Coronary artery (tissue), 2 donors: ENCODE measurements at regions not wholly inside any gene's neighbourhood (a gene's known extent, or its start where the extent isn't known, plus 50 kb on each side); places are given as distances from the start of the nearest gene placed in this dataset.

ENCODE experiments used
- DNase-seq: peaks from one replicate; pipeline ENCODE4 v3.0.0-alpha.2; 2017; ENCODE audit warnings: low spot score
- H3K27ac ChIP-seq, 2 donors: fragments of 200-600 bp; sonication (generic); one replicate each; pipeline ENCODE4 v1.5.1; 2016 to 2019
- H3K4me3 ChIP-seq: fragments of 200-600 bp; sonication (generic); 2 replicates; pipeline ENCODE4 v1.5.1; 2016; ENCODE audit warnings: mild to moderate bottlenecking, moderate library complexity
- TF ChIP-seq, protein P1 (sequence below): fragments of 200-600 bp; sonication (generic); IDR thresholded peaks from one replicate; pipeline ENCODE4 v1.5.1; 2019; ENCODE audit warnings: antibody characterized with exemption

DNA sequence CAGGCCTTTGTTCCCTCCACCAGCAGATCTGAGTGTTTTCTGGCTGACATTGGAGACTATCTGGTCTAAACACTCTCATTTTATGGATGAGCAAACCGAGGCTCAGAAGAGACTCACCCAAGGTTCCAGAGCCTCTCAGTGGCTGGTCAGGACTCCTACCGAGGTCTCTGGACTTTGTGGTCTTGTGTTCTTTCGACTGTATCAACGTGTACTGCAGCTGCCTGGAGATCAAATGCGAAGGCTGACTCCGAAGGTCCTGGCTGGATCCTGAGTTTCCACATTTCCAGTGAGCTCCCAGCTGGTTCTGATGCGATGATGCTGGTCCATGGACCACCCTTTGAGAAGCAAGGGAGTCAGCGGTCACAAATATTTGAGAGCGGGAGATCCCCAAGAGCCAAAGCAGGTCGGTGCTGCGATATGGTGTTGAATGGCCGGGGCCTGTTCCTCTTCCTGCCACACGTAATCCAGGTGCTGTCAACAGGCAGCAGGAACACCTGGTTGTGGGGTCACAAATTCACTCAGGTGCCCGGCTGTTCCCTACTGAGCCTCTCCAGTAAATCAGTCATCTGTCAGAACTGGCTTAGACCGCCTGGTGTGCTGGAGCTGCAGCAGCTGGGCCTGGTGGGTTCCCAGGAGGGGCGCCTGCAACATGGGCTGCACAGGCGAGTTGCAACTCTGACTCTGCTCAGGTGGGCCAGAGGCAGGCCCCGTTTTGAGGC lies 94.8 kb upstream of the USP24 start:
- Histone ChIP-seq H3K4me3 (no peak overlapping the region), H3K27ac (no peak overlapping the region)
- DNase-seq: no peak
- TF ChIP-seq, protein P1, sequence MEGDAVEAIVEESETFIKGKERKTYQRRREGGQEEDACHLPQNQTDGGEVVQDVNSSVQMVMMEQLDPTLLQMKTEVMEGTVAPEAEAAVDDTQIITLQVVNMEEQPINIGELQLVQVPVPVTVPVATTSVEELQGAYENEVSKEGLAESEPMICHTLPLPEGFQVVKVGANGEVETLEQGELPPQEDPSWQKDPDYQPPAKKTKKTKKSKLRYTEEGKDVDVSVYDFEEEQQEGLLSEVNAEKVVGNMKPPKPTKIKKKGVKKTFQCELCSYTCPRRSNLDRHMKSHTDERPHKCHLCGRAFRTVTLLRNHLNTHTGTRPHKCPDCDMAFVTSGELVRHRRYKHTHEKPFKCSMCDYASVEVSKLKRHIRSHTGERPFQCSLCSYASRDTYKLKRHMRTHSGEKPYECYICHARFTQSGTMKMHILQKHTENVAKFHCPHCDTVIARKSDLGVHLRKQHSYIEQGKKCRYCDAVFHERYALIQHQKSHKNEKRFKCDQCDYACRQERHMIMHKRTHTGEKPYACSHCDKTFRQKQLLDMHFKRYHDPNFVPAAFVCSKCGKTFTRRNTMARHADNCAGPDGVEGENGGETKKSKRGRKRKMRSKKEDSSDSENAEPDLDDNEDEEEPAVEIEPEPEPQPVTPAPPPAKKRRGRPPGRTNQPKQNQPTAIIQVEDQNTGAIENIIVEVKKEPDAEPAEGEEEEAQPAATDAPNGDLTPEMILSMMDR: no peak

DNA sequence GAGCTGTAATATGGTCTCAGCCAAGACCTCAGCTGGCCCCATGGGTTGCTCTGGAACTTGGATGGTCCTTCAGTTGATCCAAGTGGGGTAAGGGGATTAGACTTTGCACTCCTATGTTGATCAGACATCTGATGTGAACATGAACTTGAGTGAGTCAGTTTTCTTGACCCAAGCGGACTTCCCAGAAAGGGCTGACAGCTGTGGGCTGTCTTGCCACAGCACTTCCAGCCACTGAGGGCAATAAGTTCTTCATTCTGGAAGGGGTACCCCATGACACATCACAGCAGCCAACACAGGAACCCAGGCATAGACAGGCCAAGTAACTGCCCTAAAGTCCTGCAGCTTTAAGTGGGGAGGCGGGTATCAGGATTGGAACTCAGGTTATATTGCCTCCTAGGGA lies 93.9 kb upstream of the USP24 start:
- TF ChIP-seq, protein P1: no peak
- no peak overlapping the region for H3K27ac ChIP-seq
- DNase-seq: no peak
- H3K4me3 ChIP-seq: no peak overlapping the region

DNA sequence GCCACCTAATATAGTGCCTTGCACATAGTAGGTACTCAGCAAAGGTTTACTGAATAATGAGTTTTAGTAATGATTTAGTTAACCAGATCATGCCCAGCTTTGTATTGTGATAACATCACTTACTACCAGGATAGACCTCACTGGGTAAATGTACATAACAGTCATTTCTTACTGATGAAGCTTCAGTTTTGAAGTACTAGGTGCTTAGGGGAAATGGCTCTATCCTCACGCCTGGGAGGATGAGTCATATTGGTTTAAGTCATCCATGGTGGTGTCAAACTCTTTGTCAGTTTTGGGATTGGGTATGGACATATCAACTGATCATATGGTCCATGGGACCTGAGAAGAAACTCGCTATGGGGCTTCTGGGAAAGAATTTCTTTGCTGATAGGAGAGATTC lies 90.6 kb upstream of the USP24 start:
- DNase-seq: no peak
- Histone ChIP-seq H3K27ac (no peak overlapping the region), H3K4me3 (no peak overlapping the region)
- TF ChIP-seq, protein P1: no peak

DNA sequence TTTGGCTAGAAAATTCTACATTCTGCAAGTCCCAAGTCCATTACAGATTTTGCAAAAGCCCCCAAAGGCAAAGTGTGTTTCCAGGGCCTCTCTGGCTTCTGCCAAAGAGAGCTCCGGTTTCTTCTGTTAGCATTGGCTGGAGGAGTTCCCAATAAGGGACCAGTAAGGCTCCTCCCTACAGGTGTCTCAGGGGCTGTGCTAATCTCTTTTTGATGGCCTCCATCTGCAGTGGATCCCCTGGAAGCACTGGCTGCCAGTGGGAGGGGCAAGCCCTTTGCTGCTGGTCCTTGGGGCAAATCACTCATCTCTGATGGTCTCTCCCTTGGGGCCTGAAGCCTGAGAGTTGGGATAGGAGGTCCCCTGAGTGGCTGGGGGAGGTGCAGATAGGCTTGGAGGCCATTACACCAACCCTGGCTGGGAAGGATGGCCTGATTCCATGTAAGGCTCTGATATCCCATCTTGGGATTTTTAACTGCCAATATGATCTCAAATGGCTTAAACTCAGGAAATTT lies 89.1 kb upstream of the USP24 start:
- H3K4me3 ChIP-seq: no peak overlapping the region
- DNase-seq: no peak
- TF ChIP-seq, protein P1: no peak
- H3K27ac ChIP-seq: no peak overlapping the region

DNA sequence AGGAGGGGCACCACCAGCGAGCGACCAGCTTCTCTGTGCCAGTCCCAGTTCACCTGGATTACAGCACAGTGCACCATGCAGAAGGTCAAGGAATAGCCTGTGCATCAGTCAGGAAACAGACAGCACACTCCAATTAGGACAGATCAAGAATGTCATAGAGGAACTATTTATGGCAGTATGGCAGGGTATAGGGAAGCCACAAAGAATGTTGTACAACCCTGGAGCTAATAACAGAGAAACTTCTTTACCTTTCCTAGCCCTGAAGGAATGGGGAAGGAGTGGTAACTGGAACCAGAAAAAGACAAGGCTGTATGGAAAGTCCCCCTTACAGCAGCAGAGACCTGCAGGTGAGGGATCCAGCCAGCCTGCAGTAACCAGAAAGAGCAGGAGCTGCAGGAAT lies 87.8 kb upstream of the USP24 start:
- Histone ChIP-seq H3K27ac (no peak overlapping the region), H3K4me3 (no peak overlapping the region)
- no peak for DNase-seq
- TF ChIP-seq, protein P1: no peak

DNA sequence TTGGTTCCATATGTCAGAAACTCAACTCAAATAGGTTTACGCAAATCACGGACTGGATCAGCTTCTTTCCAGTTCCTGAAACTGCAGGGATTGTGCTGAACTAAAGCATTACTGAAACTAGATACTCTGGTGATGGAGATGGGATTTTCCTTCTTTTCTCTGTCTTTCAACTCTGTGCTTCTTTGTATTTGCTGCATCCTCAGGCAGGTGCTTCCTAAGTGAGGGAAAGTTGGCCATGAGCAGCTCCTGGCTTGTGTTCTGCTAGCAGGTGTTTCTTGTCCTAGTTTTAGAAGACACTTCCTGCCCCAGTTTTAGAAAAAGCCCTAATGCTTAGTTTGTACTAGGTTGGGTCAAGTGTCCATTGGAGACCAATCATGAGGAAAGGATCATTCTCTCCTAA lies 86.7 kb upstream of the USP24 start:
- no peak overlapping the region for H3K27ac ChIP-seq
- TF ChIP-seq, protein P1: no peak
- H3K4me3 ChIP-seq: no peak overlapping the region
- DNase-seq: no peak

DNA sequence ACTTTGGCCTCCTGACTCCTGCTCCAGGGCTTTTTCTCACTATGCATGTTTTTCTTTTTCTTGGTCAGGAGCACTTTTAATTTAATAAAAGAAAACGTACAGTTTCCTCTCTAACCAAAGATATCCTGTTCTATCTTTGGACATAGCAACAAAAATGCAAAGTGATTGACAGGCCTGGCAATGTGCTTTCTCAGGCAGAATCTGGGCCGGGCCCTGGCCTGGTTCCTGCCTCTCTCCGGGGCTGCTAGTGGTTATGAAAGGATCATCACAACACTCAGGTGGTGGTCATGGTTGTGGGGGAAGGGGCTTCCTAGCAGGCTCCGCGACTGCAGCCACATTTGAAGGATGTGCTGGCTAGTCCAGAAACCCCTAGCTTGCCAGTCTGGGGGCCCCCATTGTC lies 85.8 kb upstream of the USP24 start:
- no peak for DNase-seq
- TF ChIP-seq, protein P1: no peak
- no peak overlapping the region for H3K4me3 ChIP-seq
- no peak overlapping the region for H3K27ac ChIP-seq
